Hypothalamus (tissue), 51 donors: ENCODE measurements at regions not wholly inside any gene's neighbourhood (a gene's known extent, or its start where the extent isn't known, plus 50 kb on each side); places are given as distances from the start of the nearest gene placed in this dataset.
"Not testable (repeated sequence)": the region's sequence is repeated elsewhere in the genome, so short reads cannot be mapped to it uniquely, and the experiment has no call there.

Experiments
- DNase-seq, 51 donors: peaks; one replicate each; lab custom pipeline; 2025; lab: John Stamatoyannopoulos, UW

DNA sequence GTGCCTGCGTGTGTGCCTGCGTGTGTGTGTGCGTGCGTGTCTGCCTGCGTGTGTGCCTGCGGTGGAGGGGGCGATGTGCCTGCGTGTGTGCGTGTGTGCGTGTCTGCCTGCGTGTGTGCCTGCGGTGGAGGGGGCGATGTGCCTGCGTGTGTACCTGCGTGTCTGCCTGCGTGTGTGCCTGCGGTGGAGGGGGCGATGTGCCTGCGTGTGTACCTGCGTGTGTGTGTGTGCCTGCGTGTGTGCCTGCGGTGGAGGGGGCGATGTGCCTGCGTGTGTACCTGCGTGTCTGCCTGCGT lies 116.7 kb upstream of the ZNF516 start:
- DNase-seq, result not testable (repeated sequence)

DNA sequence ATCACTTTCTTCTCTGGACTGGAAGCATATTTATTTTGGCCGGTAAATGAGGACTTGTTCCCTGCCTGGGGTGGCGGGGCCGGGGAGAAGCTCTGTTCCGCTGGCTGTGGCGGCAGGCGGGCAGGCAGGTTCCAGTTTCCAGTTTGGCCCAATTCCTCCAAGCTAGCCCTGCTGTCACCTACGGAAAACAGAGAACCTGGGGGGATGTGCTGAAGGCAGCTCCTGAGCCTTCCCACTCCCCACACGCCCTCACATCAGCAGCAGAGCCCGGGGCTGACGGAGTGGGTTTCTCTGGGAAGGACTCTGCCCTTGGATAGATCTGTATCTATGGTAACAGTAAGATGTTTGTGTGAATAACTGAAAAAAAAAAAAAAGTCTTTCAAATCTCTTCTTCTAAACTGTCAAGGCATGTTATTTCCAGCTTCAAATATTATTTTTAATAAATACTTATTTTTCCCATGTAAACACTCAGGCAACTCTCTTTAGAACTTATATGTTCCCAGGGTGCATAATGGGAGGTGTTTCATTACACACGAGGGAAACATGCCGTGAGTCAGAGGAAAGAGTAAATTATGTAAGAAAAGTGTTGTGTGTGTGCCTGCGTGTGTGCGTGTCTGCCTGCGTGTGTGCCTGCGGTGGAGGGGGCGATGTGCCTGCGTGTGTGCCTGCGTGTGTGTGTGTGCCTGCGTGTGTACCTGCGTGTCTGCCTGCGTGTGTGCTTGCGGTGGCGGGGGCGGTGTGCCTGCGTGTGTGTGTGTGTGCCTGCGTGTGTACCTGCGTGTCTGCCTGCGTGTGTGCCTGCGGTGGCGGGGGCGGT lies 116.1 kb upstream of the ZNF516 start:
- DNase-seq, result peak in 5 of 51 donors; percentile 15 to 55 (median 25)

DNA sequence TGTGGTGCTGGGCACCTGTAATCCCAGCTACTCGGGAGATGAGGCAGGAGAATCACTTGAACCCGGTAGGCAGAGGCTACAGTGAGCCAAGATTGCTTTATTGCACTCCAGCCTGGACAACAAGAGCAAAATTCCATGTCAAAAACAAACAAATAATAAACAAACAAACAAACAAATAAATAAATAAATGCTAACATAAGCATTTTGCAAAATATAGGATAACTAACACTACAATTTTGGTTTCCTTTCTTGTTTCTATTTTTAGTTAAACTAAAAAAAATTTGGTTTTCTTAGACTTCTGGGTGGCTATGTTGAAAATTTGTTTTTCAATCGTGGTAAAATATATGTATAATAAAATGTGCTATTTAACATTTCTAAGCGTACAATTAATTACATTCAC lies 115.0 kb upstream of the ZNF516 start:
- DNase-seq, result no peak

DNA sequence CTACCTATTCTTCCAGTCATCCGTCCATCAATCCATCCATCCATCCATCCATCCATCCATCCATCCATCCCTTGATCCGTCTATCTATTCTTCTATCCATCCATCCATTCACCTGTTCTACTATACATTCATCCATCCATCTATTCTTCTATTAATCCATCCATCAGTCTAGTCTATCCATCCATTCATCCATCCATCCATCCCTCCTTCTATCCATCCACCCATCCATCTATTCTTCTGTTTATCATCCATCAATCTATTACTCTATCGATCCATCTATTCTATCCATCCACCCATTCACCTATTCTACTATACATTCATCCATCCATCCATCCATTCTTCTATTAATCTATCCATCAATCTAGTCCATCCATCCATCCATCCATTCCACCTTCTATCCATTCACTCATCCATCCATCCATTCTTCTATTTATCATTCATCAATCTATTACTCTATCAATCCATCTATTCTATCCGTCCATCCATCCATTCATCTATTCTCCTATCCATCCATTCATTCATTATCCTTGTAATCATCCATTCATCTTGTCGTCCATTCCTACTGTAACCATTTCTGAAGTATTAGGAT lies 110.4 kb upstream of the ZNF516 start:
- DNase-seq, result no peak

DNA sequence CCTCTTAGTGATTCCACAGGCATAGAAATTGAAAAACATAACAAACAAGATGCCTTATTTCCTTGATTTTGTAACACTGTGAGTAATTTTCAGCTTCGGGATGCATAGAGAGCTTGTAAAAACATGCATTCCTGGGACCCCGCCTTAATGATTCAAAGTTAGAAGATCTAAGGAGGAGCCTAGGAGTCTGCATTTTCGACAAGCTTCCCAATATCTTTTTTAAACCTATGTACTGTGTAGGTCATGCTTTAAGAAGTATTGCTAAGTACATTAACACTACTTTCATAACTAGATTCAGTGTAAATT lies 109.8 kb upstream of the ZNF516 start:
- no peak for DNase-seq

DNA sequence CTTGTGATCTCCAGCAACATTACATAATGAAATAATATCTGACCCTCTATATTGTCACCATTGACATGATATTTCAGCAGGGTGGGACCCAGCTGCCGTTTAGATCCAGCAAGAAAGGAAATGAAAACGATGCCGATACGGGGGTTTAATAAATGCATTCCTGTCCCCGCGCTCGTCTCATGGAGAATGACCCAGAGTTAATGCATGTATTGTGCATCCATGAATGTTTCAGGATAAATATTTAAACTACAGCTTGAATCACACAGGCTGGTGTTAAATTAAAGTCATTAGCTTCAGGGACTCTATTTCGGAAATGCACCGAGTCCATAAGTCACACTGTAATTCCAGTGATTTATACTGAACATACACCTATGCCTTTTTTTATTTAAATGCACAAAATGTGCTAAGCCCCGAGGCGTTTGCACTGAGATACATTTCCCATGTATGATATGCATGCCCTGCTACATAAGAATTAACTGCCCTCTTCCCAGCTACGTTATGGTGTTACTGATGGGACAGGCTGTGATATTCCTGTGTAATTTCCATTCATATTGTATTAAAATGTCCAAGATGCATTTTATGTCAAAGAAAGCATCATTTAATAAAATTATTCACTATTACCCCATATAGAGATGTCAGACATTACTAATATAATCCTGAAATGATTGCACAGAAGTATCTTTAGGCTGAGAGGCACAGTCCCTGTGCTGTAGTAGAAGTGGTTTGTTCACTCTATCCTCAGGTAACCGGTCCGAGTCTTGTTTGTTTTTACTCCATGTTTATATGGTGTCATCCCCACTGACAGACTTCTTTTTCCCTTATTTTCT lies 109.3 kb upstream of the ZNF516 start:
- no peak for DNase-seq

DNA sequence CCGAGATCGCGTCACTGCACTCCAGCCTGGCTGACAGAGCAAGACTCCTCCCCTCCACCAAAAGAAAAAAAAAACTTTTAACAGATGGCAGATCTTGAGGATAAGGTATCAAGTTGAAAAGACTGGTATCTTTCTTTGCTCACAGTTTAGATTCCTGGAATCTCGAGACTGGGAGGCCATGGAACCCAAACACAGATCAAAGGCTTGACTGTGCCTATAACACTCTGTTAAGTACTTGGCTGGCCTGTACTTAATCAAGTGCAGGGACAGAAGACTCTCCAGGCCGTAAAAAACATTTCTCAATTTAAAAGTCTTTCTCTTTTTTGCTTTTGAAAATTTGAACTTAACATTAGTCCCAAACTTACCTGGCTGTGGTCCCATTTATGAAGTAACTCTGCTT lies 107.1 kb upstream of the ZNF516 start:
- DNase-seq, result no peak

DNA sequence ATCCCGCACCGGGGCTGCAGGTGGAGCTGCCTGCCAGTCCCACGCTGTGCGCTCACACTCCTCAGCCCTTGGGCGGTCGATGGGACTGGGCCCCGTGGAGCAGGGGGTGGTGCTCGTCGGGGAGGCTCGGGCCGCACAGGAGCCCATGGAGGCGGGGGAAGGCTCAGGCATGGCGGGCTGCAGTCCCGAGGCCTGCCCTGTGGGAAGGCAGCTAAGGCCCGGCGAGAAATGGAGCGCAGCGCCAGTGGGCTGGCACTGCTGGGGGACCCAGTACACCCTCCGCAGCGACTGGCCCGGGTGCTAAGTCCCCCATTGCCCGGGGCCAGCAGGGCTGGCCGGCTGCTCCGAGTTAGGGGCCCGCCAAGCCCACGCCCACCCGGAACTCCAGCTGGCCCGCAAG lies 105.0 kb upstream of the ZNF516 start:
- not testable (repeated sequence) for DNase-seq

DNA sequence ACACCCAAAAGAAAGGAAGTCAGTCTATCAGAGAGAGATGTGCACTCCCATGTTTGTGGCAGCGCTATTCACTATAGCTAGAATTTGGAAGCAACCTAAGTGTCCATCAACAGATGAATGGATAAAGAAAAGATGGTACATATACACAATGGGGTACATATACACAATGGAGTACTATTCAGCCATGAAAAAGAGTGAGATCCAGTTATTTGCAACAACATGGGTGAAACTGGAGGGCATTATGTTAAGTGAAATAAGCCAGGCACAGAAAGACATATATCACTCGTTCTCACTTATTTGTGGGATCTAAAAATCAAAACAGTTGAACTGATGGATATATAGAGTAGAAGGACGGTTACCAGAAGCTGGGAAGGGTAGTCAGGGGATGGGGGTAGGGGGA lies 99.9 kb upstream of the ZNF516 start:
- no peak for DNase-seq

DNA sequence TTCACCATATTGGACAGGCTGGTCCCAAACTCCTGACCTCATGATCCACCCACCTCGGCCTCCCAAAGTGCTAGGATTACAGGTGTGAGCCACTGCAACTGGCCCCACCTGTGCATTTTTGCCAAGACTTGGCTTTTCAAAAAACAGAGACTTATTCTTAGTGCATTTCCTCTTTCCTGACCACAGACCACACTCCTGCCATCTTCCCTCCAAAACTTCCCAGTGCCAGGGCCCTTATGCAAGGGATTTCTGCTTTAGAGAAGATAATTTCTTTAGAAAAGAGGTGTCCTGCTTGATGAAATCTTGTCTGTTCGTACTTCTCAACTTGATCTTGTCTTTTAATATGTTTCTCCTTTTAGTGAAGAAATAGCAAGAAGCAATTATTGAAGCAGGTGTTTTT lies 98.8 kb upstream of the ZNF516 start:
- no peak for DNase-seq

DNA sequence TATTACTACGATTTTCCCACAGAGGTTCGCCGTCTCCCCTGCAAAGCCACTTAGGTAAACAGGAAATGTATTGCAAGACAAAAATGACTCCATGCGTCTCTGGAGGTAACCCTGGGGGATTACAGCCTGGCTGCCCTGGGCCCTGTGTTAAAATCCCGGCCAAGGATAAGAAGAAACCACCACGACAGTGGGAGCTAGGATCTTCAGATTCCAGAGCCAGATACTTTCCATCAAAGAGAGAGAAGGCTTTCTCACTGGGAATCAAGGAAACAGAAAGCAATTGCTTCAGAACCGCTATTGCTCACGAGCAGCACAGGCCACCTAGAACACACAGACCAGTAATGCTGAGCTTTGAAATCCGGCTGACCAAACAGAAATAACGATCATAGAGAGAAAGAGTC lies 97.9 kb upstream of the ZNF516 start:
- DNase-seq, result no peak

DNA sequence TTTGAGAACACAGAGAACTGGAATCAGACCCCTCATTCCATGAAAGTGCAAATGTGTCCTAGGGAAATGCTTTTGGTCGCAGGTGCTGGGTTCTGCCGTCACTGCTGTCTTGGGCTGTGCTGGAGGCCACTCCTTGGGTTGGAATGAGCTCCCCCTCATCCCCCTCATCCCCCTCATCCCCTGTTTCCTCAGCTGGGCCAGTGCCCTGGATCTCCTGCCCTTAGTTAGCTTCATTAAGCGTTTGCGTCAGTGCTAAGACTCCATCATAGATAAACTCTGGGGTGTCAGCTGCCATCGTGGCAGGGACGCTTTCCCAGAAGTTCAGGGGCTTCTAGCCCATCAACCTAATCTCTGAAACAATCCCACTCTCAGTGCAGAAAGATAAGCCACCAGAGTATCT lies 97.1 kb upstream of the ZNF516 start:
- DNase-seq, result no peak

DNA sequence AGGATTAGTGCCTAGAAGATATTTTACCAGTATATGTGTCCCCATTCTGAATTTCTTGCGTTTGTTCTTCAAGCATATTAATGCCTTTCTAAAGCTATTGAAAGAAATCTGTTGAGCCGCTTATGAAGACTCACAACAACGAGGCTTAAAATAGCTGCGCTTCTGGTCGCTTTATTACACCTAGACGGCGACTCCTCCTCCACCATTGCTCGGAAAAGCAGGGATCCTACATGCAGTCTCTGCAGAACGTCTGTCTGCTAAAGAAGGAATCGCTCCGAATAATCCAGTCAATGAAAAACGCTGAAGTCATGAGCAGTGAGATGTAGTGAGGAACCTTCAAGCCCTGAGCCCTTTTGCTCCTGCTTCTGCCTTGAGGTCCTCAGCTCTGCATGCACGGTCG lies 94.8 kb upstream of the ZNF516 start:
- peak in 1 of 51 donors; percentile 60 for DNase-seq

DNA sequence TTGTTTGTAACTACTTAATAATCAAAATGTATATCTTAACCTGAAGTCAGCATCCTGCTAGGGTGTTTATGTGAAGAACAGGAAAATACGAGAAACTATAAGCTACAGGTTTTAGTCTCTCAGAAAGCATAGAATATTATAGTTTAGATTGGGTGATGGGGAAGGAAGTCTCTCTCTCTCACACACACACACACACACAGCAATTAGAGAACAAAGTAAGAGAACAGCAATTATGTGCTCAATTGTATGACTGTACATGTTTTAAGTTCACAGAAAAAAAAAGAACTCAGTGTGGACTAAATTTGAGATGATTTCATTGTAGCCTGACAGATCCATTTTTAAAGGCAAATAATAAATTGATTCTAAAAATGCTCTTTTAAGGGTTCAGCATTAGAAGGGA lies 94.3 kb upstream of the ZNF516 start:
- peak in 1 of 51 donors; percentile 18 for DNase-seq

DNA sequence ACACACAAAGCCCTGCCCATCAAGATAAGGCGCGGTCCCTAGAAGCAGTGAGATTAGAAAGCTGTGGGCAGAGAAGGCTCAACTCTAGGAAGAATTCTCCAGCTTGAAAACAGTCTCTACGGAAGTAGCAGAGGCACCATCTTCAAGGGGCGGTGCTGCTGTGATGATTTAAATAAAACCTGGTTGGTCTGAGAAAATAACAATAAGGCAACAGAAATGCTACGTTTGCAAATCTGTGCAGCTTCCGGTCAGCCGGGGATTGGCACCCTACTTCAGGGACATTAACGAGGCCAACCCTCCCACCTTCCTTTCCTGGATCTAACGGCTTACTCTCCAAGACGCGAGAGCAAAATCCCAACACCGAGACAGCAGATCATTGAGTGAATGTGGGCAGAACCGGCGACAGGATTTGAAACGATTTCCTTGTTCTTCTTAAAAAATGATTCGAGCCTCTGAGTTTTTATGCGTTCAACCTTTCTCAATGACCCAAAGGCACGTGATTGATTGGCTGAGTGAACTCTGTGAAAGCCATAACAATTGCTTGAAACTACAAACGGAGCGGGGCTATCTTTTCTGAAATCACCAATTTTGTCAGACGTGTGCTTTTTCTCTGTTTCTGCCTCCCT lies 93.7 kb upstream of the ZNF516 start:
- DNase-seq, result peak in 2 of 51 donors; percentile 5 to 15

DNA sequence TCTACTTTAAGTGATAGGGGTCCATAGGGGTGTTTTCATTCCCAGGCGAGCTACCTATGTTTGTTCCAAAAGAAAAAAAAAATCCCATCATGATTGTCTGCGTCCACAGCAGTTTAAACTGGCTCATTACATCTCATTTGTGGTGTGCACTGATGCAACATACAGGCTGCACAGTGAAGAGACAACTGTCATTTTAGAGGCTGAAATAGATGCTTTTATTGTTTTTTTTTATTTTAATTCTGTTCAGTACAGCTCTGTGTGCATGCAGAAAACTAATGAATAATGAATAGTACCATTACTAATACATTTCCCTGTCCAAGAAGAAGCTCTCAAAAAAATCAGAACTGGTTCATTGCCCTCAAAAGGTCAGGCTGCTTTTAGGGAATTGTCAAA lies 92.8 kb upstream of the ZNF516 start:
- DNase-seq, result no peak

DNA sequence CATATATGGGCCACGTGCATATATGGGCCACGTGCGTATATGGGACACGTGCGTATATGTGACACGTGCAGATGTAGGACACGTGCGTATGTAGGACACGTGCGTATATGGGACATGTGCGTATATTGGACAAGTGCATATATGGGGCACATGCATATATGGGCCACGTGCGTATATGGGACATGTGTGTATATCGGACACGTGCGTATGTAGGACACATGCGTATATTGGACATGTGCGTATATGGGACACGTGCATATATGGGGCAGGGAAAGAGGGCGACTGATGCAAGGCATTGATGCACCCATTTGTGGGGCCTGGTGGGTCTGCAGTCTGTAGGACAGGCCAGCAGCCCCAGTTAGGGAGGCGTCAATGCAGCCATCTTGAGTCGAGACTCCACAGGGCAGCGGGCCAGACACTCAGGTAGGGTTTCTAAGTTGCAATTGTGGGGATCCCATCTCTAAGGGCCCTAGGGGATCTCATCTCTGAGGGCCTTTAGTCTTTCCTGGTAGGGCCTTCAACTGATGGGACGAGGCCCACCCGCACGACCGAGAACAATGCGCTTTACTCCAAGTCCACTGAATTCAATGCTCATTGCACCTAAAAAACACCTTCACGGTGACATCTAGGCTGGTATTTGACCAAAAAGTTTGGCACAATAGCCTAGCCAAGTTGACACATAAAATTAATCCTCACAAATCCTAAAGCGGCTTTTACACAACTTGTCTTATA lies 92.3 kb upstream of the ZNF516 start:
- DNase-seq, result no peak

DNA sequence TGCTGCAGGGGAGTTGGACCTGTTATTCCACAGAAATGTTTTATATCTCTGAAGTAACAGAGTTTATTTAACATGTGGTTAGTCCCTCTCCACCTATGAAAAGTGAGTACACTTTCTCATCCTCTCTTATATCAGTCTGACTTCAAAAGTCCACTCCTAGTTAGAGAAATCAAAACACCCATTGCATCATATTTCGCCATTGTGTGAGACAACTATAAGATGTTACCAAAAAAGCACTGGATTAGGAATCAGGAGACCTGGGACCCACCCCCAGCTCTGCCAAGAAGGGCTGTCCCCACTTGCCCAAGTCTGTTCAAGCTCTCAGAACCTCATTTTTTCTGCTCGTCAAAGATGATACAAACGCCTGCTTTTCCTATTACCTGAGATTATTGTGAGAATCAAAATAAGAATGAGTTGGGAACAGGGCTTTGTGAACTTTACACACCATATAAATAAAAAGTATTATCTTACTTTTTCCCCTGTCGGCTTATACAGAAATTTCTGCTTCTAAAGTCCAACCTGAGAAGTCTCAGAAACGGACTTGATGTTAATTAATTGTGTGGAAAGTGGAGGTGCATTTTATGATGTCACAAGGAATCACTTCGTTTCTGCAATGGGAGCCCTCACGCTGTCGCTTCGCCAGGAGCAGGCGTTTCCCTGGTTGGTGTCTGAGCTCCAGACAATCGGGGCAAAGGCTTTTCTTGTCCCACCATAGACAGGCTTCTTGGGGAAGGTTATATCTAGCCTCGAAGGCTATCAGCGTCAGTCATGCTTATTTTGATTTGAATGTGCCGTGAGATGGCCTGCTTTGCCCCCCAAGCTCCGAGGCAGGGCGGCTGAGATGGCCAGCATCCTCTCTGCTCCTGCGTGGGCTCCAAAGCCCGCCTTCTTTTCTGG lies 89.6 kb upstream of the ZNF516 start:
- no peak for DNase-seq

DNA sequence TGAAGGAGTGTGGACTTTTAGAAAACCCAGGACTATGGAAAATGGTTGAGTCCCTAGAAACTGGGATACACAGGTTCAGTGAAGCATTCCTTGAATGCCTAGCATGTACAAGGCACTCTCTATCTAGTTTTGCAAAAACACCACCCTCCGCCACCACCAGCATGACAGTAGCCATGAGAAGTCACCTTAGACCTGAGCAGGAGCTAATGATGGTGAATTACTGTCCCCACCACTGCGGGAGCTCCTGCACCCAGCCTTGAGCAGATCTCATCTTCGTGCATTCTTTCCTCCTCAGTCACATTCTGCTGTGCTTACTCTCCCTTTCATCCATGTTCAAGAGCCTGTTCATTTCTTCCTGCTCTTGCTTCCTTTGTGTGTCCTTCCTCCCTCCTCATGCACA lies 86.2 kb upstream of the ZNF516 start:
- no peak for DNase-seq
